ENCODE measurements at regions not wholly inside any gene's neighbourhood (a gene's known extent, or its start where the extent isn't known, plus 50 kb on each side); places are given as distances from the start of the nearest gene placed in this dataset.

GRCh38 chr2:59706729-59707128 is 846.7 kb downstream of the BCL11A start:
- Histone ChIP-seq H2AFZ (ENCODE audit: low read length) (no peak overlapping the region), H3K9me2 (replicated peaks; ENCODE audit: insufficient read depth, low read length) (no peaks in the 10 kb centered on the region), H3K9me3 (replicated peaks; ENCODE audit: insufficient read depth, low read length) (no peaks in the 10 kb centered on the region)

GRCh38 chr2:59703796-59704195 is 849.7 kb downstream of the BCL11A start:
- H3K27me3 ChIP-seq (replicated peaks; ENCODE audit: insufficient read depth, low read length), result no peaks in the 10 kb centered on the region
- no peak overlapping the region for H2AFZ ChIP-seq (ENCODE audit: low read length)
- no peaks in the 10 kb centered on the region for H3K4me1 ChIP-seq (ENCODE audit: low read length)
- H3K36me3 ChIP-seq (replicated peaks; ENCODE audit: insufficient read depth, low read length), result no peaks in the 10 kb centered on the region
- H3K9me3 ChIP-seq (replicated peaks; ENCODE audit: insufficient read depth, low read length), result no peaks in the 10 kb centered on the region
- H3K4me3 ChIP-seq (ENCODE audit: low read length), result no peak overlapping the region
- H3F3A ChIP-seq (ENCODE audit: insufficient read depth, low read length), result no peaks in the 10 kb centered on the region
- H3K9ac ChIP-seq (ENCODE audit: low read length), result no peak overlapping the region
- H3K4me2 ChIP-seq (ENCODE audit: low read depth, low read length), result no peak overlapping the region
- no peaks in the 10 kb centered on the region for H3K79me2 ChIP-seq (ENCODE audit: low read length)
- H4K20me1 ChIP-seq (ENCODE audit: insufficient read depth, low read length), result no peaks in the 10 kb centered on the region
- TF ChIP-seq CTCF (IDR thresholded peaks at IDR 0.05; ENCODE audit: low read length) (no peak), EZH2 (optimal IDR thresholded peaks at IDR 0.05; ENCODE audit: low read depth, low read length) (no peak), EZH2phosphoT487 (IDR thresholded peaks at IDR 0.05; ENCODE audit: low read length) (no peak)
- no peak overlapping the region for H3K27ac ChIP-seq (ENCODE audit: low read length)
- H3K9me2 ChIP-seq (replicated peaks; ENCODE audit: insufficient read depth, low read length), result no peaks in the 10 kb centered on the region
- DNase-seq, result no peak

More at GRCh38 chr2:59706729-59707128, 846.7 kb downstream of the BCL11A start:
- Histone ChIP-seq H3F3A (ENCODE audit: insufficient read depth, low read length) (no peaks in the 10 kb centered on the region), H3K4me2 (ENCODE audit: low read depth, low read length) (no peak overlapping the region), H3K79me2 (ENCODE audit: low read length) (no peaks in the 10 kb centered on the region), H3K36me3 (replicated peaks; ENCODE audit: insufficient read depth, low read length) (no peaks in the 10 kb centered on the region), H4K20me1 (ENCODE audit: insufficient read depth, low read length) (no peaks in the 10 kb centered on the region), H3K9ac (ENCODE audit: low read length) (no peak overlapping the region), H3K4me1 (ENCODE audit: low read length) (no peaks in the 10 kb centered on the region), H3K27ac (ENCODE audit: low read length) (no peak overlapping the region), H3K27me3 (replicated peaks; ENCODE audit: insufficient read depth, low read length) (no peaks in the 10 kb centered on the region), H3K4me3 (ENCODE audit: low read length) (no peak overlapping the region)
- DNase-seq, result no peak
- no peak for TF ChIP-seq EZH2 (optimal IDR thresholded peaks at IDR 0.05; ENCODE audit: low read depth, low read length)
- no peak for TF ChIP-seq EZH2phosphoT487 (IDR thresholded peaks at IDR 0.05; ENCODE audit: low read length)
- no peak for TF ChIP-seq CTCF (IDR thresholded peaks at IDR 0.05; ENCODE audit: low read length)

- TF ChIP-seq EZH2 (optimal IDR thresholded peaks at IDR 0.05; ENCODE audit: low read depth, low read length), result no peak
- TF ChIP-seq CTCF (IDR thresholded peaks at IDR 0.05; ENCODE audit: low read length), result no peak
- no peak for TF ChIP-seq EZH2phosphoT487 (IDR thresholded peaks at IDR 0.05; ENCODE audit: low read length)
- Histone ChIP-seq H3K79me2 (ENCODE audit: low read length) (no peaks in the 10 kb centered on the region), H2AFZ (ENCODE audit: low read length) (no peak overlapping the region), H3K9me3 (replicated peaks; ENCODE audit: insufficient read depth, low read length) (no peaks in the 10 kb centered on the region), H3K9ac (ENCODE audit: low read length) (no peak overlapping the region), H3K36me3 (replicated peaks; ENCODE audit: insufficient read depth, low read length) (no peaks in the 10 kb centered on the region), H3K4me3 (ENCODE audit: low read length) (no peak overlapping the region), H3K27me3 (replicated peaks; ENCODE audit: insufficient read depth, low read length) (no peaks in the 10 kb centered on the region), H3K4me1 (ENCODE audit: low read length) (no peaks in the 10 kb centered on the region), H3K4me2 (ENCODE audit: low read depth, low read length) (no peak overlapping the region), H3K27ac (ENCODE audit: low read length) (no peak overlapping the region), H4K20me1 (ENCODE audit: insufficient read depth, low read length) (no peaks in the 10 kb centered on the region), H3K9me2 (replicated peaks; ENCODE audit: insufficient read depth, low read length) (no peaks in the 10 kb centered on the region), H3F3A (ENCODE audit: insufficient read depth, low read length) (no peaks in the 10 kb centered on the region)
- DNase-seq, result no peak
Measured at GRCh38 chr2:59702026-59702425, 851.4 kb downstream of the BCL11A start.

Measured in MM.1S (cell line).